Endothelial cell (in vitro differentiated cells): ENCODE measurements at regions not wholly inside any gene's neighbourhood (a gene's known extent, or its start where the extent isn't known, plus 50 kb on each side); places are given as distances from the start of the nearest gene placed in this dataset.
"Not testable (repeated sequence)": the region's sequence is repeated elsewhere in the genome, so short reads cannot be mapped to it uniquely, and the experiment has no call there.

Experiments
- DNase-seq: peaks from one replicate; pipeline ENCODE4 v3.0.0; 2021; ENCODE audit warnings: low spot score
- H3K27ac Mint-ChIP-seq: one replicate; pipeline ENCODE4 v1.8.0; 2021; ENCODE audit warnings: mixed read lengths, inconsistent platforms; ENCODE audit not compliant: unreplicated experiment
- H3K27me3 Mint-ChIP-seq: one replicate; pipeline ENCODE4 v1.8.0; 2021; ENCODE audit warnings: mild to moderate bottlenecking, moderate library complexity, mixed read lengths, inconsistent platforms; ENCODE audit not compliant: unreplicated experiment
- H3K36me3 Mint-ChIP-seq: one replicate; pipeline ENCODE4 v1.8.0; 2021; ENCODE audit warnings: mild to moderate bottlenecking, low read depth, mixed read lengths, inconsistent platforms; ENCODE audit not compliant: unreplicated experiment
- H3K4me1 Mint-ChIP-seq: one replicate; pipeline ENCODE4 v1.8.0; 2021; ENCODE audit warnings: mild to moderate bottlenecking, mixed read lengths, inconsistent platforms; ENCODE audit not compliant: unreplicated experiment
- H3K4me3 Mint-ChIP-seq: one replicate; pipeline ENCODE4 v1.8.0; 2021; ENCODE audit warnings: mild to moderate bottlenecking, mixed read lengths, inconsistent platforms; ENCODE audit not compliant: unreplicated experiment
- H3K9me3 Mint-ChIP-seq: one replicate; pipeline ENCODE4 v1.8.0; 2021; ENCODE audit warnings: mixed read lengths, inconsistent platforms; ENCODE audit not compliant: unreplicated experiment
- CTCF ChIP-seq: fragments of 200-600 bp; sonication (generic); IDR thresholded peaks from one replicate; pipeline ENCODE4 v1.5.0; 2021; ENCODE audit warnings: antibody characterized with exemption; ENCODE audit not compliant: unreplicated experiment

GRCh38 chr14:82667006-82667405 lies 1133.4 kb upstream of the SEL1L start:
- H3K36me3 Mint-ChIP-seq: no peaks in the 10 kb centered on the region
- no peak overlapping the region for H3K27ac Mint-ChIP-seq
- TF ChIP-seq CTCF: no peak
- no peak overlapping the region for H3K4me3 Mint-ChIP-seq
- H3K9me3 Mint-ChIP-seq: peaks cover 5% of the 10 kb centered on the region
- no peaks in the 10 kb centered on the region for H3K4me1 Mint-ChIP-seq
- no peak for DNase-seq
- no peaks in the 10 kb centered on the region for H3K27me3 Mint-ChIP-seq

- no peak overlapping the region for H3K4me3 Mint-ChIP-seq
- H3K4me1 Mint-ChIP-seq: no peaks in the 10 kb centered on the region
- no peak for DNase-seq
- H3K36me3 Mint-ChIP-seq: no peaks in the 10 kb centered on the region
- peaks cover 5% of the 10 kb centered on the region for H3K9me3 Mint-ChIP-seq
- H3K27me3 Mint-ChIP-seq: no peaks in the 10 kb centered on the region
- H3K27ac Mint-ChIP-seq: no peak overlapping the region
- no peak for TF ChIP-seq CTCF
Measured at GRCh38 chr14:82667501-82667900, 1133.8 kb upstream of the SEL1L start.

- H3K4me1 Mint-ChIP-seq: no peaks in the 10 kb centered on the region
- H3K9me3 Mint-ChIP-seq: no peaks in the 10 kb centered on the region
- H3K36me3 Mint-ChIP-seq: no peaks in the 10 kb centered on the region
Measured at GRCh38 chr14:82676403-82676802, 1142.8 kb upstream of the SEL1L start.

GRCh38 chr14:82689948-82690347 lies 1156.3 kb upstream of the SEL1L start:
- H3K36me3 Mint-ChIP-seq: no peaks in the 10 kb centered on the region
- no peak overlapping the region for H3K27ac Mint-ChIP-seq
- DNase-seq: no peak
- H3K27me3 Mint-ChIP-seq: peaks cover 1% of the 10 kb centered on the region
- TF ChIP-seq CTCF: no peak
- no peak overlapping the region for H3K4me3 Mint-ChIP-seq
- no peaks in the 10 kb centered on the region for H3K9me3 Mint-ChIP-seq
- no peaks in the 10 kb centered on the region for H3K4me1 Mint-ChIP-seq

More at GRCh38 chr14:82676403-82676802, 1142.8 kb upstream of the SEL1L start:
- H3K4me3 Mint-ChIP-seq: no peak overlapping the region
- no peak for DNase-seq
- H3K27ac Mint-ChIP-seq: no peak overlapping the region
- H3K27me3 Mint-ChIP-seq: peaks cover 3% of the 10 kb centered on the region
- TF ChIP-seq CTCF: no peak

GRCh38 chr14:82691191-82691590 lies 1157.5 kb upstream of the SEL1L start:
- H3K27ac Mint-ChIP-seq: not testable (repeated sequence)

GRCh38 chr14:82694820-82695219 lies 1161.2 kb upstream of the SEL1L start:
- H3K27ac Mint-ChIP-seq: no peak overlapping the region

More at GRCh38 chr14:82691191-82691590, 1157.5 kb upstream of the SEL1L start:
- H3K4me1 Mint-ChIP-seq, H3K9me3 Mint-ChIP-seq, H3K27me3 Mint-ChIP-seq, H3K4me3 Mint-ChIP-seq, H3K36me3 Mint-ChIP-seq, DNase-seq: not testable (repeated sequence)

More at GRCh38 chr14:82694820-82695219, 1161.2 kb upstream of the SEL1L start:
- Mint-ChIP-seq H3K36me3 (no peaks in the 10 kb centered on the region), H3K9me3 (no peaks in the 10 kb centered on the region), H3K4me3 (no peak overlapping the region), H3K27me3 (peaks cover 1% of the 10 kb centered on the region), H3K4me1 (no peaks in the 10 kb centered on the region)
- TF ChIP-seq CTCF: no peak
- no peak for DNase-seq
